NCI-H69 (cell line): ENCODE measurements at regions not wholly inside any gene's neighbourhood (a gene's known extent, or its start where the extent isn't known, plus 50 kb on each side); places are given as distances from the start of the nearest gene placed in this dataset.
"Not testable (repeated sequence)": the region's sequence is repeated elsewhere in the genome, so short reads cannot be mapped to it uniquely, and the experiment has no call there.

Experiments used
- DNase-seq: peaks from one replicate; lab custom pipeline; 2025; lab: John Stamatoyannopoulos, UW

DNA sequence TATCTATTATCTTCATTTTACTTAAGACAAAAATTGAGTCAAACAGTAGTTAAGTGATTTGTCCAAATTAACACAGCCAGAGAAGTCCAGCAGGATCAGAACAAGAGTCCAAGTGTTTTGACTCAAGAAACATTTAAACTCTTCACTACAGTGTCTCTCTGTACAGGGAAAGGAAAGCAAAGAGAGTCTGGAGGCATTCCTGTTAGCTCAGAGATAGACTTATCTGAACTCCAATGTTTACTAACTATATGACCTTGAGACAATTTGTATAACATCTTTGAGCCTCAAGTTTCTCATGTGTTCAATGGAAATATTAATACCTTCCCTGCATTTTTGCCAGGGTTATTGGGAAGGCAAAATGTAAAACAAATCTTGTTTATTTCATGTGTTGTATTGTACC, 849.1 kb downstream of the DIPK2A start:
- no peak for DNase-seq

DNA sequence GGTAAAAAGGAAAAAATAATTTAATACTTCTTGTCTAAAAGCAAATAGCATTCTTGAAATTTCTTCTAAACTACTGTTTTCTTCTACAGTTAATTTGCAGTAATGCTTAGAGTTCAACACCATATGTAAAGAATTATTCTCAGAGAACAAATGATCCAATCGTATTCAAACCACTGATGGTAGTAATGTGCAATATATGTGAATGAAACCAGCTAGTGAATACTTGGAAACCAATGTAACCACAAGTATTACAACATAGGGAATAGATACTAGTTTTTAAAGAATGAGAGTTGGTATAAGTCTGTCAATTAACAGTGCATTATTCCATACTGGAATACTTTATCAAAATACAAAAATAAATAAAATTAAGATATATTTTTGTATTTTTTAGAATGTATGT, 850.0 kb downstream of the DIPK2A start:
- no peak for DNase-seq

DNA sequence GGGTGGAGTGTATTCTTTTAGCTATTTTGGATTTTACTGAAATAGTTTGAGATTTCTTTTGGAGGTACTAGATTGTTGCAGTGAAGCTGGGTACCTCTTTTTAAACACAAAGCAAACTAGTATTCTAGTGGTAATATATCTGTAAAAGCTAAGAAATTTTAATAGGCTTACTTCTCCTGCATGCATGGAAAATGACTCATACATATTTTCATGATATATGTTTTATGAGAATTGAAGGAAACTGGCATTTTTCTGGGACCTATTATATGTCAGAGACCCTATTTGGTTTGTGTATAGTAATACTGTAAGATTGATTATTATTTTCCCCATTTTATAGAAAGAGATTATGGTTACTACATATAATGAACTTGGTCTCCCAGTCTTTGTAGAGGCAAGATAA, 851.0 kb downstream of the DIPK2A start:
- DNase-seq, result no peak

DNA sequence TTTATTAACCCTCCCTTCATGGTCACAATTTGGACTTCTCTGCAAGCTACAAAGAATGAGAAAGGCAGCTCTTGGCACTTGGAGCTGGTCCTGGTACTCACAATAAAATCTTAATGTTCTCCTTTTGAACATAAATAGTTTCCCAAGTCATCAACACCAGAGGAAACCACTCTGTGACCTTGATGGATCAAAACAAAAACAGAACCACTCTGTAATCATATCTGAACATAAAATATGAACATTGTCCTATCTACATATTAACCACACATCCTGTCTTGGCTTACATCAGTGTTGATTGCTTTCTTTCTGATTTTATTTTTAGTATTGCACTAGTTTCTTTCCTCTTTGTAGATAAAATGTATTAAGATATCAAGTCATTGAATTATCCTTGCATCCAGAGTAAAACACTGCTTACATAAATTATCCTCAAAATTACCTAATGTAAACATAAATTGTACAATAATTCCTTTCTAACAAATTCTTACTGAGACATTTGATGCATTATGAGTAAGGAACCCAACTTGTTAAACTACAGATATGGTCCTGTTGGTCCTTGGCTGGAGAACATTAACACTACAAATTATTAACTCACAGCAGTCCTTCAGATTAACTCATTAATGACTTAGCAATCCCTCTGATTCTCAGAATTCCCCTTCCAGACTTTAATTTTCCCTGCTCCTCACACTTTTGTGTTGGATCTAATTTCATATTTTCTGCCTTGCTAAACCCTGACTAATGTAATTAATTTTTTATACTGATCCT, 860.5 kb downstream of the DIPK2A start:
- no peak for DNase-seq

DNA sequence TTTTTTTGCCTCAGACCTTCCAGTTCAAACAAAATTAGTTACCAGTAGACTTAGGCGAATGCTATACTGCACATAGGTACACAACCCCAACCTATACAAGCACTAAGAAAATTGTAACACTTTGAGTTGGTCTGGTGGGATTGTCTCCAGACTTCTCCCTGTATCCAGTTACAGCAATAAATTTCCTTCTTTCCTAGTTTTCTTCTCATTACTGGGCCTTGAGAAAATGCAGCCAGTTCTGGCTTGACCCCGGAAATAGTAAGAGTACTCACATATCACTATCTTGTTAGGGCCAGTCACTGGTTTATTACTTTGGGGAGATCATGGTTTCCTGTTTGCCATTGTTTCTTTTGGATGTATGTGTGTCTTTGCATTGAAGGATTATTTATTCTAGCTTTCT, 868.4 kb downstream of the DIPK2A start:
- DNase-seq, result no peak

DNA sequence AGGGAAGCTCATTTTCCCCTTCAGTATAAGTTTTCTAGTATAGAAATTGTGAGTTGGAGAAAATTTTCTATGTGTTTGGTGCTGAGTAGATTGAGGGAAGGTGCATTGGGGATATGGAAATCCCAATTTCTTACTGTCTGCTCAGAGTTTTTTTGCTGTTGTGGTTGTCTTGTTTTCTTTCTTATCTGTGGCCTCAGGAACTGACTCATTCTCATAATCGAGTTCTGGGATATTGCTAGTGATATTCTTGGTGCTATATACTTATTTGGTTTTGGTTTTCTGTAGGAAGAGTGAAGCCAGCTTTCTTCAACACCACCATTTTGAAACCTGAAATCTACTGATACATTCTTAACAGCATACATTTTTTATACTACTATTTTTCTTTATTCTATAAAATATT, 869.2 kb downstream of the DIPK2A start:
- DNase-seq, result no peak

DNA sequence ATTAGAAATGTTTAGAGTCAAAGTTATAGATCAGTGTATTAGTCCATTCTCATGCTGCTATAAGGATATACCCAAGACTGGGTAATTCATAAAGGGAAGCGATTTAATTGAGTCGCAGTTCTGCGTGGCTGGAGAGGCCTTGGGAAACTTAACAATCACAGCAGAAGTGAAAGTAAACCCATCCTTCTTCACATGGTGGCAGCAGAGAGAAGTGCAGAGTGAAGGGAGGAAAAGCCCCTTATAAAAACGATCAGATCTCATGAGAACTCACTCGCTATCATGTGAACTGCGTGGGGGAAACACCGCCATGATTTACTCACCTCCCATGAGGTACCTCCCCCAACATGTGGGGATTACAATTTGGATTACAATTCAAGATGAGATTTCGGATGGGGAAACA, 871.5 kb downstream of the DIPK2A start:
- DNase-seq, result peak; percentile 0

DNA sequence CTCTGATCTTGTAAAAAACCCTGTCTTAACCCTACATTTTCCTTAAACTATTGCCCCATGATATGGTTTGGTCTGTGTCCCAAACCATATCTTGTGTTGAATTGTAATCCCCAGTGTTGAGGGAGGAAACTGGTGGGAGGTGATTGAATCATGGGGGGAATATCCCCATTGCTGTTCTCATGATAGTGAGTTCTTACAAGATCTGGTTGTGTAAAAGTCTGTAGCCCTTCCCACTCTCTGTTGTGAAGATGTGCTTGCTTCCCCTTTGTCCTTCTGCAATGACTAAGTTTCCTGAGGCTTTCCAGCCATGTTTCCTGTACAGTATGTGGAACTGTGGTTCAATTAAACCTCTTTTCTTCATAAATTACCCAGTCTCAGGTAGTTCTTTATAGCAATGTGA, 881.4 kb downstream of the DIPK2A start:
- DNase-seq, result no peak

DNA sequence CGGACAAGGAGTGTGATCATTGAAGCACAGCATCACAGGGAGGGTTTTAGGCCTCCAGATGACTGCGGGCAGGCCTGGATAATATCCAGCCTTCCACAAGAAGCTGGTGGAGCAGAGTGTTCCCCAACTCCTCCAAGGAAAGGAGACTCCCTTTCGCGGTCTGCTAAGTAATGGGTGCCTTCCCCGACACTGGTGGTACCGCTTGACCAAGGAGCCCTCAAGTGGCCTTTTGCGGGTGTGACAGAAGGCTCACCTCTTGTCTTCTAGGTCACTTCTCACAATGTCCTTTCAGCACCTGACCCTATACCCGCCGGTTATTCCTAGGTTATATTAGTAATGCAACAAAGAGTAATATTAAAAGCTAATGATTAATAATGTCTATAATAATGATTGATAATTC, 882.4 kb downstream of the DIPK2A start:
- not testable (repeated sequence) for DNase-seq

DNA sequence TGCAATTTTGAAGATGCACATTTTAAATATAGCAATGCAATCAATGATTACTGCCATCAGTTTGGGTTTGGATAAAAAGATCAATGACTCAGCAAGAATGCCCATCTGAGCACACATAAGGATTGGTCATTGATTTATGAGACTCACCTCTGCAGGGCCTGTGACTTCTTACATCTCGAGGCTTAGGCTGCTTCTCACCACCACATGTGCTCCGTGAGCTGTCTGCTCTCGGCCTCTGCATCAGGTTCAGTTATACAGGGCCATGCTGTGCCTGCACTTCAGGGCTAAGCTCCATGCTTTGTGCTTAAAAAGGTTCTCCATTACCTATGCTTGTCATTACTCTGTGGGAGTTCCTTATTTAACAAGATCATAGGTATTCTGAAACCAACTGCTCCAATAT, 887.5 kb downstream of the DIPK2A start:
- no peak for DNase-seq

DNA sequence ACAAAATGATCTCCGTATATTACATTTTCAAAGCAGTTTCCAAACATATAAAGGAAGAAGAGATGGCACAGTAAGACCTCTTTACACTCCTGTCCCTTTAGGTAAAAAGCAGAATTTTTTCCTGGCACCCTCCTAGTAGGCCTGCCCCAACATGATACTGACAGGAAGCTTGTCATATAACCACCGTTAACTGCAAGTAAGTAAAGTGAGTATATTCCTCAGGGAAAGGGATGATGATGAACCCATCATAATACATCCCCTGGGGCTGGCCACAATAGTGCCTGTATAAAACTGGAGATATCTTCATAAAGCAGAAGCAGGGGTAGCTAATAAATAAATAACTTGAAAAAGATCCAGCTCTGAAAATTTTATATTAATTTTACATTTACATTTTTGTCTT, 893.0 kb downstream of the DIPK2A start:
- DNase-seq, result no peak

DNA sequence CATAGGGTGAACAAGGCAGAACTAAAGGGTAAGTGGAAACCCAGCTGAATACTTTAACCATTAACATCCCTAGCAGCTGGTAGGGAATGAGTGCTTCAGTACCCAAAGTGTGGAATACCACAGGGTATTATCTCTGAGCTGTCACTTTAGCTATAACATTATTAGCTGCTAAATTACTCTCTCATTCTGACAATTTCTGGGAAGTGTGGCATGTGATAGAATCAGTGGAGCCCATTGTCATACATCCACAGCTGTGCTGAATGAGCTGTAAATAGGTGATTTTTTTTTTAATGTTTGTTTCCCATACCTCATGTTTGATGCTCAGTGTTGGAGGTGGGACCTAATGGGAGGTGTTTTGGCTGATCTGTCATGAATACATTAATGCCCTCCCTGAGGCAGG, 894.3 kb downstream of the DIPK2A start:
- no peak for DNase-seq

DNA sequence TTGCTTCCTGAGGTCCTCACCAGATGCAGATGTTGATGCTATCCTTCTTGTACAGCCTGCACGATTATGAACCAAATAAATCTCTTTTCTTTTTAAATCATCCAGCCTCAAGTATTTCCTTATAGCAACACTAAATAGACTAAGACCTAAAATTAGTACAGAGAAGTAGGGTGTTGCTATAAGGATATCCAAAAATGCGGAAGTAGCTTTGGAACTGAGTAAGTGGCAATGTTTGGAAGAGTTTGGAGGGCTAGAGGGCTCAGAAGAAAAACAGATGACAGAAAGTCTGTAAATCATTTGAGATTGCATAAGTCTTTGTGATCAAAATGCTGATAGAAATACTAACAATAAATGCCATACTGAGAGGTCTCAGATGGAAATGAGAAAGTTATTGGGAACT, 894.9 kb downstream of the DIPK2A start:
- DNase-seq, result no peak

DNA sequence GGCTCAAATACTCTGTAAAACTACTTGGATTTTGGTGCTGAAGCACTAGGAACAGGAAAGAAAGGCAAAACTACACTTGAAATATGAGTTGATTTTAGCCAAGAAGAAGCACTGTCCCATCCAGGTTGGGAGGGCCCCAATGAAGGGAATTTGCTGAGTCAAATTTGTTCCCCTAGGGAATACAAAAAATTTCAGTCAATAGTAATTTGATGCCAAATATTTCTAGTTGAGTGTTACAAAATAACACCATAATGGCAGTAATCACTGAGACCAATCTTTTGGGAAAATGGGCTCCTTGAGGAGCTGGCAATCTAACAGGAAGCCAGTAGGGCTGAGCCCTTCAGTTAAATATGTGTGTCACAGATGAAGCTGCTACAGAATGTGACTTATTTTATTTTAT, 896.9 kb downstream of the DIPK2A start:
- DNase-seq, result no peak

DNA sequence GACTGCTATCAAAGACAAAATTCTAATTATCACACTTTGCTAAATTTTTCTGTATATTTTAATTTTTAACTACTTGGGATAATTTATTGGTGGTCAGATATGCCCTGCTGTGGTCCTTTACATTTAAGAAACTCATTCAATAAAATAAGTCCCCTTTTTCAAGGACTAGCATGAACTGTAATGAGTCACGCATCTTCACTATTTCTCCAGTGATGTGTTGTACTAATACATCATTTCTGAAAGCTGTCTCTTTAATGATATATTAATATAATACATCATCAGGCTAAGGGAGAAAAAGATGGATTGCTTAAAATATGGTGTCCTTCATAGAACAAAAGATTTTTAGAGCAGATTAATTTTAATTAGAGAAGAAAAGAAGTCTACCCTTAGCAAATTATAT, 901.4 kb downstream of the DIPK2A start:
- no peak for DNase-seq

DNA sequence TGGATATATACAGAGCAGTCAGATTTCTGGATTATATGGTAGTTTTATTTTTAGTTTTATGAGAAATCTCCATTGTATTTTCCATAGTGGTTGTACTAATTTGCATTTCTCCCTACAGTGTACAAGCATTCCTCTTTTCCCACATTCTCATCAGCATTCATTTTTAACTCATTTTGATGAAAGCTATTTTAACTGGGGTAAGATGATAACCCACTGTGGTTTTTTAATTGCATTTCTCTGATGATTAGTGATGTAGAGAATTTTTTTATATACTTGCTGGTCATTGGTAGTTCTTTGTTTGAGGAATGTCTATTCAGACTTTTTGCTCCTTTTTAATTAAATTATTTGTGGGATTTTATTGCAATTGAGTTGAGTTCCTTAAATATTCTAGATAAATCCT, 903.6 kb downstream of the DIPK2A start:
- DNase-seq, result no peak

DNA sequence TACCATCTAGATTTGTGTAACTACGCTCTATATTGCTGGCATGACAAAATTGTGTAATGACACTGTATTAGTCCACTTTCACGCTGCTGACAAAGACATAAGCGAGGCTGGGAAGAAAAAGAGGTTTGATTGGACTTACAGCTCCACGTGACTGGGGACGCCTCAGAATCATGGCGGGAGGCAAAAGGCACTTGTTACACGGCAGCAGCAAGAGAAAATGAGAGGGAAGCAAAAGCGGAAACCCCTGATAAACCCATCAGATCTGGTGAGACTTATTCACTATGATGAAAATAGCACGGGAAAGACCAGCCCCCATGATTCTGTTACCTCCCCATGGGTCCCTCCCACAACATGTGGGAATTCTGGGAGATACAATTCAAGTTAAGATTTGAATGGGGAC, 905.7 kb downstream of the DIPK2A start:
- no peak for DNase-seq

DNA sequence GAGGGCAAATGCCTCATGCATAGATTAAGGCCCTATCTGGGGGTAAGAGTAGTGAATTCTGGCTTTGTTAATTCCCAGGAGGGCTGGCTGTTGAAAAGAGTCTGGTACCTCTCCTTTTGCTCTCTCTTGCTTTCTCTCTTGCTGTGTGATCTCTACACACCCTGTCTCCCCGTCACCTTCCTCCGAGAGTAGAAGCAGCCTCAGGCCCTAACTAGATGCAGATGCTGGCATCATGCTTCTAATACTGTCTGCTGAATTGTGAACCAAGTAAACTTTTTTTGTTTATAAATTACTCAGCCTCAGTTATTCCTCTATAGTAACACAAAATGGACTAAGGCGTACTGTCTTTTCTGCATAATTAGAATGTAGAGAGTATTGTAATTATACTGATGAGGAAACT, 908.1 kb downstream of the DIPK2A start:
- no peak for DNase-seq

DNA sequence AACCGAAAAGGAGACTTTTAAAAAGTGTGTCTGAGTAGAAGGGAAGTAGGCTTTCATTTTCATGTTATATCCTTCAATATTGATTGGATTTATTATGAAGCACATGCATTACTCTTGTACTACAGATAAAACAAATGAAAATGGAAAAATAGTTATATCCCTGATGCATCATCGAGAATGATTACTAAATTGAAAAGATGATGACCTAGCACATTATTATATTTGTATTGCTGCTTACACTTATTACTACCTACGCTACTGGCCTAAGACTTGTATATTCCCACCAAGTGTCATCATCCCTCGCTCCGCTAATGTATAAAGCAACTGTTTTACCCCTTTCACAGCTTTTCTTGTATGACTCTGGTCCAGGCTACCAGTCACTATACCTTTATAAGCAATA, 922.4 kb downstream of the DIPK2A start:
- DNase-seq, result no peak

DNA sequence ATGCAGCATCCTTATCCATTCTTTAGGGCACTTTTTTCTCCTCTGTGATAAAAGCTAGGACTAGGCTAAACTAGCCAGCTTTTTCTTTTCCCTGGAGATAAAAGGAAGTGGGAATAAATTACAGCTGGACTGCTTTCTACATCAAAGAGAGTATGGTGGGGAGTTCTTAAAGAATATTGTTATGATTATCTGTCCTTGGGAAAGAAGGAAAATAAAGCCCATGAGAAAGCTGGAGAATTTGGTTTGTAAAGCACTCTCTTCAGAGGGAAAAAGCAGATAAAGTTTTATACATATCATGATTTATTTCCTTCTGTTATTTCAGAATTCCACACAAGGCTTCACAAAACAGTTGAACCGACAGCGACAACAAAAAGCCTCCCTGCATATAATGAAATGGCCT, 923.0 kb downstream of the DIPK2A start:
- DNase-seq, result no peak

DNA sequence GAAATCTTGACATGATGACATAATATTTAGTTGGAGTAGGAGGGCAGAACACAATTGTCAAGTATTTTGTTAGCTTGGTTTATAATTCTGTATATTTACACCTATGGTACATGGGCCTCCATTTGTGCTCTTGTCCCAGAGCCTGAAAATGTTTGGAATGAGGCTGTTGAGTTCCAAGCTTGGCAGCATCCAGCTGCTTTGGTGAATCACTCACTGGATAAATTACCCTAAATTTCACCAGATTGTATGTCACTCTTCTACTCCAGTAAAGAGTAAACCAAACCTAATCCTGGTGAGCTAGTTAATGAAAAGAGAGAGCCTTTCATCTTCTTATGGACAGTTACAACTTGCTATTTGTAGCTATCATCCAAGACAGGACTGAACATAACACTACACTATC, 928.7 kb downstream of the DIPK2A start:
- no peak for DNase-seq

DNA sequence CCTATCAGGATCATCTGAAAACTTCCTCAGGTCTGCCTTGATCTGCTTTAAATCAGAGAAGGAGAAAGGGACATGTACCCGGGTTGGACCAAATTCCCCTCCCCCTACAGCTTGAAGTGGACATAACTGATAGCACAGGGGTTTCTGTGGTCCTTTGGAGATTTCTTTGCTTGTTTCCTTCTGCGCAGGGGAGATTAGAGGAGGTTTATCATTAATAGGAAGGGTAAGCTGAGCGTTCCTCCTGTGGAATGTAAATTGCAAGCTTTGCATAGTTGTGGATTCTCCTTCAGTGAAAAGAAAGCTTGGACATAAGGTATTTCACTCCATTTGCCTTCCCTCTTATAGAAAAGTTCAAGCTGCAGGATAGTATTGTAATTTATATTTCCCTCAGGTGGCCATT, 936.0 kb downstream of the DIPK2A start:
- not testable (repeated sequence) for DNase-seq

DNA sequence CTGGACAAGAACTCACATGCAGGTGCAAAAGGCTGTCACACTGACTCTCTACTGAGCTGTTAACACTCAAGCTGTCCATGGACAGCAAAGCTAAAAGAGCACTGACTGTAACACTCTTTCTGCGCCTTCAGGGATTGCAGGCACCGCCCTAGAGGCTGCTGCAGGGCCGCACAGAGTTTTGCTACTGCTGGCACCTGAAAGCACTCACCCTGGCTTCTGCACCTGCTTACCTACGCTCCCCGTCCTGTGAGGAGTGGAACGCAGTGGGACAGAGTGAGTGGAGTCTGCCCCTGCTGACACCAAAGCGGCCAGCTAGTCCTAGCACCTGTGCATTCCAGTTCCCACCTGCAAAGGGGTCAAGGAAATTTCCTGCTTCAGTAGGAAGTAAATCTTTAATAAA, 941.3 kb downstream of the DIPK2A start:
- DNase-seq, result no peak

DNA sequence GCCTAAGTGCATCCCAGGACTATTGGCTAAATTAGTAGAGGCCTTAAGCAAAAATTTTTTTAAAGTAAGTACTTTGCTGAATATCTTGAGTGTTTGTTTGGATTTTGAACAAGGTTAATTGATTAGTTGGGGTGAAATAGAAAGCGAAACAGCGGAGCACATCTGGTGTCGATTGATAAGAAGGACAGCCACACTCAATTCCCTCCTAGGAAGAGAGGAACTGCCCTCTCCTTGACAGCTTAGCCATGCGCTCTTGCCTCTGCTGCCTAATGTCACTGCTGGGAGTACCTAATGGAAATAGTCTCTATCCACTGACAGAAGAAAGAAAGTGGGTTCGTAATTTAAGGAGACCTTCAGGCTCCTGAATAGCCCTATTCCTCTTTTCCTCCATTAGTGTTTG, 943.6 kb downstream of the DIPK2A start:
- no peak for DNase-seq

DNA sequence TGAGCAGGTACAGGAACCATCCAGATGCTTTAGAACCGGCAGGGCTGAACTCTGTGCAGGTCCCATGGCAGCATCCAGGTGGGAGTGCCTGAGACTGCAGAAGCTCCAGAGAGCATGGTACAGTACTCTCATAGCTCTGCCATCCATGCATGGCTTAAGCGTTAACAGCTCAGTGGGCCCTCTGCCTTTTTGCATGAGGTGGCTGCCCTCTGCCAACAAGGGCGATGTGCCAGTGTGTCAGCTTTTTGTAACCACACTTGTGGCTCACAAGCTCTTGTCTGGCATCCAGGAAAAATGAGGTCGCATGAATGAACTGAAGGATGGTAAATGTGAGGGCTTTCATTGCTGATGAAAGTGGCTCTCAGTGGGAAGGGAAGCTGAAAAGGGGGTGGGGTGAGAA, 950.1 kb downstream of the DIPK2A start:
- DNase-seq, result no peak
